K562 (cell line): ENCODE measurements at regions not wholly inside any gene's neighbourhood (a gene's known extent, or its start where the extent isn't known, plus 50 kb on each side); places are given as distances from the start of the nearest gene placed in this dataset.

ENCODE experiments used
- DDX20 ChIP-seq: fragments of 450-650 bp; IDR thresholded peaks from 2 replicates; pipeline ENCODE4 v1.6.1; 2016; ENCODE audit warnings: missing genetic modification characterization, low read depth, mild to moderate bottlenecking, missing compliant biosample characterization, moderate library complexity
- EP400 ChIP-seq: fragments of 450-650 bp; IDR thresholded peaks from 2 replicates; pipeline ENCODE4 v1.6.1; 2017; ENCODE audit warnings: antibody characterized with exemption, mild to moderate bottlenecking, moderate library complexity
- GABPA ChIP-seq: fragments of 200-800 bp; sonication (Bioruptor generic); conservative IDR thresholded peaks from 2 replicates; pipeline ENCODE4 v1.6.1; 2016; ENCODE audit warnings: low read depth, missing genetic modification characterization, missing compliant biosample characterization
- HDGF ChIP-seq: fragments of 450-650 bp; IDR thresholded peaks from 2 replicates; pipeline ENCODE4 v1.6.1; 2016
- HLTF ChIP-seq: fragments of 450-650 bp; IDR thresholded peaks from 2 replicates; pipeline ENCODE4 v1.6.1; 2016
- KLF16 ChIP-seq: IDR thresholded peaks from 2 replicates; pipeline ENCODE4 v1.6.1; 2016; ENCODE audit warnings: antibody characterized with exemption
- MTA2 ChIP-seq: fragments of 450-650 bp; IDR thresholded peaks from 2 replicates; pipeline ENCODE4 v1.6.1; 2016; ENCODE audit warnings: low read depth
- MXD1 ChIP-seq: fragments of 250-450 bp; sonication (Bioruptor Pico); IDR thresholded peaks from 2 replicates; pipeline ENCODE4 v1.8.0; 2021; ENCODE audit warnings: borderline replicate concordance, mild to moderate bottlenecking, moderate library complexity; ENCODE audit not compliant: poor library complexity, severe bottlenecking
- RCOR1 ChIP-seq, 2 experiments: IDR thresholded peaks; 2 replicates each; pipeline ENCODE4 v1.6.1; 2012; ENCODE audit warnings: low read depth in 2 of 2, low read length in 2 of 2, borderline replicate concordance in 1 of 2, improper control_type of control experiment in 1 of 2
- RREB1 ChIP-seq: fragments of 250-450 bp; sonication (Bioruptor Pico); IDR thresholded peaks from 2 replicates; pipeline ENCODE4 v1.4.0; 2020
- TAF15 ChIP-seq: fragments of 200-400 bp; formaldehyde crosslinking; IDR thresholded peaks from 2 replicates; pipeline ENCODE4 v1.6.1; 2017; ENCODE audit warnings: mild to moderate bottlenecking, low read depth, low read length, moderate library complexity
- THRA ChIP-seq: fragments of 450-650 bp; IDR thresholded peaks from 2 replicates; pipeline ENCODE4 v1.6.1; 2017; ENCODE audit warnings: mild to moderate bottlenecking, moderate library complexity
- ZBTB11 ChIP-seq, 3 experiments: fragments of 200-800 bp in 1 of 3; fragments of 250-450 bp in 1 of 3; fragments of 450-650 bp in 1 of 3; sonication (Bioruptor Pico) in 1 of 3; sonication (Bioruptor generic) in 1 of 3; formaldehyde crosslinking in 1 of 3; IDR thresholded peaks; 2 replicates each; pipeline versions ENCODE4 v1.6.1 to v1.8.0; 2016 to 2022; ENCODE audit warnings: mild to moderate bottlenecking in 2 of 3, missing genetic modification characterization in 2 of 3, missing compliant biosample characterization in 1 of 3, moderate library complexity in 1 of 3
- ZFP30 ChIP-seq: fragments of 250-450 bp; sonication (Bioruptor Pico); IDR thresholded peaks from 2 replicates; pipeline ENCODE4 v1.8.0; 2022; ENCODE audit warnings: moderate library complexity, mild to moderate bottlenecking, inconsistent platforms, borderline replicate concordance
- ZNF282 ChIP-seq: sonication (generic); formaldehyde crosslinking; IDR thresholded peaks from 2 replicates; pipeline ENCODE4 v1.8.1; 2023; ENCODE audit warnings: missing genetic modification reagents
- ZNF436 ChIP-seq: fragments of 250-450, 450-650 bp; sonication (Bioruptor Pico); formaldehyde crosslinking; IDR thresholded peaks from 2 replicates; pipeline ENCODE4 v1.7.0; 2020; ENCODE audit warnings: mild to moderate bottlenecking
- ZNF589 ChIP-seq: fragments of 200-800 bp; sonication (Bioruptor generic); IDR thresholded peaks from 2 replicates; pipeline ENCODE4 v1.6.1; 2016; ENCODE audit warnings: low read depth, missing genetic modification characterization, missing compliant biosample characterization

- peak in 1 of 3 experiments; percentile 60; a peak in 1 of 6 replicates for TF ChIP-seq ZBTB11 (CRISPR knock-in tag; IDR thresholded peaks at IDR 0.05)
- TF ChIP-seq HDGF = 0 out of 2 replicates have a peak, but pooled peaks have one; percentile 63
- TF ChIP-seq MTA2 = no peak
- TF ChIP-seq ZNF436 (CRISPR knock-in tag) = no peak
- TF ChIP-seq EP400 = no peak
- peak in 1 of 2 experiments; percentile 62; a peak in 2 of 4 replicates for TF ChIP-seq RCOR1 (IDR thresholded peaks at IDR 0.05; ENCODE audit: borderline replicate concordance in 1 of 2, low read depth in 2 of 2, low read length in 2 of 2)
- TF ChIP-seq RREB1 (CRISPR knock-in tag) = no peak
- no peak for TF ChIP-seq HLTF
- TF ChIP-seq ZNF282 (CRISPR knock-in tag) = no peak
- TF ChIP-seq MXD1 (CRISPR knock-in tag) = no peak
- no peak for TF ChIP-seq KLF16
- no peak for TF ChIP-seq TAF15
- TF ChIP-seq DDX20 (tag) = no peak
- TF ChIP-seq THRA = no peak
- no peak for TF ChIP-seq GABPA (tag)
- TF ChIP-seq ZNF589 (CRISPR knock-in tag) = no peak
- no peak for TF ChIP-seq ZFP30
Measured at GRCh38 chr10:64041185-64041988, 520.2 kb downstream of the REEP3 start (continued).
